ENCODE measurements at regions not wholly inside any gene's neighbourhood (a gene's known extent, or its start where the extent isn't known, plus 50 kb on each side); places are given as distances from the start of the nearest gene placed in this dataset.

DNA sequence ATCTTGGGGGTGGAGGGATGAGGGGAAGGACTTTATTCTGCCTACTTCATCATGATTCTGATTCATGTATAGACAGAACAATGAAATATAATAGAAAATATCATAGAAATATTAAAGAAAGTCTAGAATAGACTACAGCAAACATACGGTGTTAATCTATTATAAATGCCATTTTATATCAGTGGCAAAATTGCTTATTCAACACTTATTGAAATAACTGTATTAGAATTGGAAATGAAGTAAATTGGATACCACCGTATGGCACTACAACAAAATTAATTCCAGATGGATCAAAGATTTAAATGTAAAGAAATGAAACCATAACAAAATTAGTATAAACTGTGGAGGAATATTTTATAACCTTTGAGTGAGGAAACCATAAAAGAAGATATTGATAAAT, 213.3 kb upstream of the CTAGE1 start:
- TF ChIP-seq SIN3A (IDR thresholded peaks at IDR 0.05; ENCODE audit: borderline replicate concordance, insufficient read depth, low read length) (no peak), POLR2AphosphoS5 (IDR thresholded peaks at IDR 0.05; ENCODE audit: low read depth, low read length) (no peak), FOXP2 (optimal IDR thresholded peaks at IDR 0.05; ENCODE audit: borderline replicate concordance, extremely low read depth, extremely low read length, insufficient read depth) (no peak), TAF1 (IDR thresholded peaks at IDR 0.05; ENCODE audit: borderline replicate concordance, insufficient read depth, low read length) (no peak)
- TF ChIP-seq, protein P1, sequence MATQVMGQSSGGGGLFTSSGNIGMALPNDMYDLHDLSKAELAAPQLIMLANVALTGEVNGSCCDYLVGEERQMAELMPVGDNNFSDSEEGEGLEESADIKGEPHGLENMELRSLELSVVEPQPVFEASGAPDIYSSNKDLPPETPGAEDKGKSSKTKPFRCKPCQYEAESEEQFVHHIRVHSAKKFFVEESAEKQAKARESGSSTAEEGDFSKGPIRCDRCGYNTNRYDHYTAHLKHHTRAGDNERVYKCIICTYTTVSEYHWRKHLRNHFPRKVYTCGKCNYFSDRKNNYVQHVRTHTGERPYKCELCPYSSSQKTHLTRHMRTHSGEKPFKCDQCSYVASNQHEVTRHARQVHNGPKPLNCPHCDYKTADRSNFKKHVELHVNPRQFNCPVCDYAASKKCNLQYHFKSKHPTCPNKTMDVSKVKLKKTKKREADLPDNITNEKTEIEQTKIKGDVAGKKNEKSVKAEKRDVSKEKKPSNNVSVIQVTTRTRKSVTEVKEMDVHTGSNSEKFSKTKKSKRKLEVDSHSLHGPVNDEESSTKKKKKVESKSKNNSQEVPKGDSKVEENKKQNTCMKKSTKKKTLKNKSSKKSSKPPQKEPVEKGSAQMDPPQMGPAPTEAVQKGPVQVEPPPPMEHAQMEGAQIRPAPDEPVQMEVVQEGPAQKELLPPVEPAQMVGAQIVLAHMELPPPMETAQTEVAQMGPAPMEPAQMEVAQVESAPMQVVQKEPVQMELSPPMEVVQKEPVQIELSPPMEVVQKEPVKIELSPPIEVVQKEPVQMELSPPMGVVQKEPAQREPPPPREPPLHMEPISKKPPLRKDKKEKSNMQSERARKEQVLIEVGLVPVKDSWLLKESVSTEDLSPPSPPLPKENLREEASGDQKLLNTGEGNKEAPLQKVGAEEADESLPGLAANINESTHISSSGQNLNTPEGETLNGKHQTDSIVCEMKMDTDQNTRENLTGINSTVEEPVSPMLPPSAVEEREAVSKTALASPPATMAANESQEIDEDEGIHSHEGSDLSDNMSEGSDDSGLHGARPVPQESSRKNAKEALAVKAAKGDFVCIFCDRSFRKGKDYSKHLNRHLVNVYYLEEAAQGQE (IDR thresholded peaks at IDR 0.05; ENCODE audit: insufficient read depth in 1 of 2, low read depth in 2 of 2, low read length in 2 of 2): no peak

GRCh38 chr18:22632191-22632590, 214.5 kb upstream of the CTAGE1 start:
- TF ChIP-seq TAF1 (IDR thresholded peaks at IDR 0.05; ENCODE audit: borderline replicate concordance, insufficient read depth, low read length) (no peak), SIN3A (IDR thresholded peaks at IDR 0.05; ENCODE audit: borderline replicate concordance, insufficient read depth, low read length) (no peak), FOXP2 (optimal IDR thresholded peaks at IDR 0.05; ENCODE audit: borderline replicate concordance, extremely low read depth, extremely low read length, insufficient read depth) (no peak), POLR2AphosphoS5 (IDR thresholded peaks at IDR 0.05; ENCODE audit: low read depth, low read length) (no peak)
- TF ChIP-seq, protein P1 (IDR thresholded peaks at IDR 0.05; ENCODE audit: insufficient read depth in 1 of 2, low read depth in 2 of 2, low read length in 2 of 2): no peak

DNA sequence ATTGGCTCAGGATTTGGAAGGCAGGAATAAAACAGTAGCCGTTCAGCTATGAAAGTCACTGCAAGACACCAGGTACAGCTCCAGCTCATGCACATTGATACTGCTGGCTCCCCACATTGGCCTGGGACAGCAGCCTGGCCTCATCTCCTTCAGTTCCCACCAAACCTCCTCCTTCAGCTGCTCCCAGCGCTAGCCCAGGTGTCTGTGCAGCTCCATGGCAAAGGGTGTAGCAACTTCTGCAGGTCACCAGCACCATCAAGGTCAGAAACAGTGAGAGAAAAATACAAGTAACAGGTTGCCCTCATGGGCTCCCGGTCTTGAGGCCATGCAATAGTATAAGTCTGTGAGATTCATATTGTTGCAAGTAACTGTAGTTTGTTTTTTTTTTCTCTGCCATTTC, 216.7 kb upstream of the CTAGE1 start:
- TF ChIP-seq TAF1 (IDR thresholded peaks at IDR 0.05; ENCODE audit: borderline replicate concordance, insufficient read depth, low read length) (no peak), SIN3A (IDR thresholded peaks at IDR 0.05; ENCODE audit: borderline replicate concordance, insufficient read depth, low read length) (no peak), FOXP2 (optimal IDR thresholded peaks at IDR 0.05; ENCODE audit: borderline replicate concordance, extremely low read depth, extremely low read length, insufficient read depth) (no peak), POLR2AphosphoS5 (IDR thresholded peaks at IDR 0.05; ENCODE audit: low read depth, low read length) (no peak)
- TF ChIP-seq, protein P1 (IDR thresholded peaks at IDR 0.05; ENCODE audit: insufficient read depth in 1 of 2, low read depth in 2 of 2, low read length in 2 of 2): no peak

DNA sequence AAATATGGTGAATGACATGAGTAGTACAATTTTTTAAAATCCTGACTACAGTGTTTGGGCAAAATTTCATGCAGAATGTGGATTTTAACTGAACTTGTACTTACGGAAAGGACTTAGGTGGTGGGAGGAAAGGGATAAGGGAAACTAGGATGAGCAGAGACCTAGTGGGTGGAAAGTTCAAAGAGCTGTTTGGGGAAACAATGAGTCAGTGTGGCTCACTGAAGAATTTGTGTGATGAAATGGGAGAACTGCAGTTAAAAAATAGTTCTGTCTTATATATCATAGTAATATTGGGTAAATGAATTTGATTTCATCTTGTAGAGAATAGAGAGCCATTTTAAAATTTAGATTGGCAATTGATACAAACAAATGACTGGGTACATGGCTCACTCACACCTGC, 220.1 kb upstream of the CTAGE1 start:
- no peak for TF ChIP-seq SIN3A (IDR thresholded peaks at IDR 0.05; ENCODE audit: borderline replicate concordance, insufficient read depth, low read length)

GRCh38 chr18:22639026-22639463, 221.3 kb upstream of the CTAGE1 start:
- TF ChIP-seq, protein P1 (IDR thresholded peaks at IDR 0.05; ENCODE audit: insufficient read depth in 1 of 2, low read depth in 2 of 2, low read length in 2 of 2): no peak
- TF ChIP-seq FOXP2 (optimal IDR thresholded peaks at IDR 0.05; ENCODE audit: borderline replicate concordance, extremely low read depth, extremely low read length, insufficient read depth) (no peak), TAF1 (IDR thresholded peaks at IDR 0.05; ENCODE audit: borderline replicate concordance, insufficient read depth, low read length) (no peak), POLR2AphosphoS5 (IDR thresholded peaks at IDR 0.05; ENCODE audit: low read depth, low read length) (no peak), SIN3A (IDR thresholded peaks at IDR 0.05; ENCODE audit: borderline replicate concordance, insufficient read depth, low read length) (no peak)
